NCI-H526 (cell line): ENCODE measurements at regions not wholly inside any gene's neighbourhood (a gene's known extent, or its start where the extent isn't known, plus 50 kb on each side); places are given as distances from the start of the nearest gene placed in this dataset.

ENCODE experiments used
- DNase-seq, 2 experiments: peaks; one replicate each; lab custom pipeline; 2025; lab: John Stamatoyannopoulos, UW

DNA sequence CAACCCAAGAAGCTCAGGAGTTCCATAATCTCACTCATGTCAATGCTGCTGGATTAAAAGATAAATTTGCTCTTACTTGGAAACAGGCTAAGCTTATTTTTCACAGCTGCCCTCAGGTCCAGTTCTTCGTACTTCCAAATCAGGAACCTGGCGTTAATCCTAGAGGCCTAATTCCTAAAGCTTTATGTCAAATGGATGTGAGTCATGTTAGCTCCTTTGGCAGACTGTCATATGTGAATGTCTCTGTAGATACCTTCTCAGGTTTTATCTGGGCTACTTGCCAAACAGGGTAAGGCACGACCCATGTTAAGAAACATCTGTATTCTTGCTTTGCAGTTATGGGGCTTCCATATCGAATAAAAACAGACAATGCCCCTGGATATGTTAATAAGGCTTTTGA, 504.6 kb downstream of the ALG10 start:
- no peak for DNase-seq

DNA sequence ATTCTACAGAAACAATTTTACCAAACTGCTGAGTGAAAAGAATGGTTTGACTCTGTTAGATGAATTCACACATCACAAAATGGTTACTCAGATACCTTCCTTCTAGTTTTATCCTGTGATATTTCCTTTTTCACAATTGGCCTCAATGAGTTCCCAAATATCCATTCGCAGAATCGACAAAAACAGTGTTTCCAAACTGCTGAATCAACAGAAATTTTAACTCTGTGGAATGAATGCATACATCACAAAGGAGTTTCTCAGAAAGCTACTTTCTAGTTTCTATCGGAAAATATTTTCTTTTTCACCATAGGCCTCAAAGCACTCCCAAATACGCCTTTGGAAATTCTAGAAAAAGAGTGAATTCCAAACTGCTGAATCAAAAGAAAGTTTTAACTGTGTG, 525.0 kb downstream of the ALG10 start:
- no peak for DNase-seq

DNA sequence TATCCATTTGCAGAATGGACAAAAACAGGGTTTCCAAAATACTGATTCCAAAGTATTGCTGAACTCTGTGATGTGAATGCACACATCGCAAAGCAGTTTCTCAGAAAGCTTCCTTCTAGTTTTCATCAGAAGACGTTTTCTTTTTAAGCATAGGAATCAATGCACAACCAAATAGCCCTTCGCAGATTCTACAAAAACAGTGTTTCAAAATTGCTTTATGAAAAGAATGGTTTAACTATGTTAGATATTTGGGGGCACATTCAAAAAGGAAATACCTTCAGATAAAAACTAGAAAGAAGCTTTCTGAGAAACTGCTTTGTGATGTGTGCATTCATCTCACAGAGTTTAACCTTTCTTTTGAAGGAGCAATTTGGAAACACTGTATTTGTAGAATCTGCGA, 569.7 kb downstream of the ALG10 start:
- no peak for DNase-seq

DNA sequence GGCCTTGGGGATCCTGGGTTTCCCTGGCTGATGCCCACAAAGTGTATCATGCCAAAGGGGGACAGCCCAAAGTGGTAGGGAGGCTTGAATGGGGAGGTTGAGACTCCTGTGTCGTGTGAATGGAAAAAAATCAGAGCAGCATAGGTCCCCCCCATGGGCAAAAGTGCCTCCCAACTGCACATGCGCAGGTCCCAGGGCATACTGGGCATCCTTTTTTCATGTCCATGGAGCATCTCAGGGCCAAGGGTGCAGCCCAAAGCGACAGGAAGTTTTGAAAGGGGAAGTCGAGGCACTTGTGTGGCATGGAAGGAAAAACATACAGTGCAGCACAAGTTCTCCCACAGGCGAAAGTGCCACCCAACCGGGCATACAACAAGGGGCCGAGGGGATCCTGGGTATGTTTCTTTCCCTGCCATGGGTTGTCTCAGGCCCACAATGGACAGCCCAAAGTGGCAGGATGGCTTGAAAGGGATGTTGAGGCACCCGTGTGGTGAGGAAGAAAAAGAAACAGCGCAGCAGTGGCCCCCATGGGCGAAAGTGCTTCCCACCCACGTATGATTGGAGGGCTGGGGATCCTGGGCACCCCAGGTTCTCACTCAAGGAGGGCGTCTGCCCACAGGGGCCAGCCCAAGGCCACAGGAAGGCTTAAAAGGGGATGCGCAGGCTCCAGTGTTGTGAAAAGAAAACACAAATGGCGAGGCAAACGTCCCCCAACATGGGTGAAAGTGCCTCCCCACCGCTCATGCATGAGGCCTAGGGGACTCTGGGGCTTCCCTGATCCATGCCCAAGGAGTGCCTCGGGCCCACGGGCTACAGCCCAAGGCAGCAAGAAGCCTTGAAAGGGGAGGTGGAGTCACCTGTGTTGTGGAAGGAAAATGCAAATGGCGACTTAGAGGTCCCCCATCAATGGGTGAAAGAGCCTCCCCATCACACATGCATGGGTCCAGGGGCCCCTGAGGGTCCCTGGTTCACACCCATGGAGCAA, 573.7 kb downstream of the ALG10 start:
- no peak for DNase-seq

DNA sequence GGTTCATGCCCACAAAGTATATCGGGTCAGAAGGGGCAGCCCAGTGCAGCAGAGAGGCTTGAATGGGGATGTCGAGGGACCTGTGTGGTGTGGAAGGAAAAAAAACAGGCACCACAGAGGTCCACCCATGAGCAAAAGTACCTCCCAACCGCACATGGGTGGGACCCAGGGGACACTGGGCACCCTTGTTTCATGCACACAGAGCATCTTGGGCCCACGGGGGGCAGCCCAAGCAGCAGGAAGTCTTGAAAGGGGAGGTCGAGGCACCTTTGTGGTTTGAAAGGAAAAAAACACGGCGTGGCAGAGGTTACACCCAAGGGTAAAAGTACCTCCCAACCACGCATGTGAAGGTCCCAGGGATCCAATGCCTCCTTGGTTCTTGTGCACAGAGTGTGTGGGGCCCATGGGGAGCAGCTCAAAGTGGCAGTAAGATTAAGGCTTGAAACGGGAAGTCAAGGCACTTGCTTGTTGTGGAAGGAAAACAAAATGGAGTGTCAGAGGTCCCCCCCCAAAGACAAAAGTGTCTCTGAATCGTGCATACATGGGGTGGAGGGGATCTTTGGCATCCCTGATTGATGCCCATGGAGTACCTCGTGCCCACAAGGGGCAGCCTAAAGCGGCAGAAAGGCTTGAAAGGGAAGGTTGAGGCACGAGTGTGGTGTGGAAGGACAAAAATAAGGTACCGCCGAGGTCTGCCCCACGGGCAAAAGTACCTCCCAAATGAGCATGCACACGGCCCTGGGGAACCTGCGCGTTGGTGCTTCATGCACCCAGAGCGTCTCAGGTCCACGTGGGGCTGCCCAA, 575.5 kb downstream of the ALG10 start:
- DNase-seq: no peak

DNA sequence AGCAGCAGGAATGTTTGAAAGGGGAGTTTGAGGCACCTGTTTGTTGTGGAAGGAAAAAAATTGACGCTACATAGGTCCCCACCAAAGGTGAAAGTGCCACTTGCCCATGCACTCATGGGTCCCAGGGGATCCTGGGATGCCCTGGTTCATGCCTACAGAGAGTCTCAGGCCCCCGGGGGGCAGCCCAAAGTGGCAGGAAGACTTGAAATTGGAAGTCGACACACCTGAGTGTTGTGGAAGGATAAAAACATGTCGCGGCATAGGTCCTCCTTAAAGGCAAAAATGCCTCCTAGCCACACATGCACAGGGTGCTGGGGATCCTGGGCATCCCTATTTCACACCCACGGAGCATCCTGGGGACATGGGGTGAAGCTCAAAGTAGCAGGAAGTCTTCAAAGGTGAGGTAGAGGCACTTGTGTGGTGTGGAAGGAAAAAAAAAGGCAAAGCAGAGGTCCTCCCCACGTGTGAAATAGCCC, 576.1 kb downstream of the ALG10 start:
- no peak for DNase-seq

DNA sequence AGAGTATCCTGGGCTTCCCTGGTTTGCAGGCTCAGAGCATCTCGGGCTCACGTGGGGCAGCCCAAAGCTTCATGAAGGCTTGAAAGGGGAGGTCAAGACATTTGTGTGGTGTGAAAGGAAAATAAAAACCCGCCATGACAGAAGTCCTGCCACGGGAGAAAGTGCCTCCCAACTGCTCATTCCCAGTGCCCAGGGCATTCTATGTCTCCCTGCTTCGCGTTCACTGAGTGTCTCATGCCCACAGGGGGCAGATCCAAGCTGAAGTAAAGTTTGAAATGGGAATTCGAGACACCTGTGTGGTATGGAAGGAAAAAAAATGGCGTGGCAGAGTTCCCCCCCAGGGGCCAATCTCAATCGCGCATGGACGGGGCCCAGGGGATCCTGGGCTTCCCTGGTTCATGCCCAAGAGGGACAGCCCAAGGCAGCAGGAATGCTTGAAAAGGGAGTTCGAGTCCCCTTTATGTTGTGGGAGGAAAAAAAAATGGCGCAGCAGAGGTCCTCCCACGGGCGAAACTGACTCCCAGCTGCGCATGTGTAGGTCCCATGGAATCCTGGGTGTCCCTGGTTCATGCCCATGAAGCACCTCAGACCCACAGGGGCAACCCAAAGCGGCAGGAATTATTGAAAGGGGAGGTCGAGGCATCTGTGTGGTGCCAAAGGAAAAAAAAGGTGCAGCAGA, 576.7 kb downstream of the ALG10 start:
- DNase-seq: no peak

DNA sequence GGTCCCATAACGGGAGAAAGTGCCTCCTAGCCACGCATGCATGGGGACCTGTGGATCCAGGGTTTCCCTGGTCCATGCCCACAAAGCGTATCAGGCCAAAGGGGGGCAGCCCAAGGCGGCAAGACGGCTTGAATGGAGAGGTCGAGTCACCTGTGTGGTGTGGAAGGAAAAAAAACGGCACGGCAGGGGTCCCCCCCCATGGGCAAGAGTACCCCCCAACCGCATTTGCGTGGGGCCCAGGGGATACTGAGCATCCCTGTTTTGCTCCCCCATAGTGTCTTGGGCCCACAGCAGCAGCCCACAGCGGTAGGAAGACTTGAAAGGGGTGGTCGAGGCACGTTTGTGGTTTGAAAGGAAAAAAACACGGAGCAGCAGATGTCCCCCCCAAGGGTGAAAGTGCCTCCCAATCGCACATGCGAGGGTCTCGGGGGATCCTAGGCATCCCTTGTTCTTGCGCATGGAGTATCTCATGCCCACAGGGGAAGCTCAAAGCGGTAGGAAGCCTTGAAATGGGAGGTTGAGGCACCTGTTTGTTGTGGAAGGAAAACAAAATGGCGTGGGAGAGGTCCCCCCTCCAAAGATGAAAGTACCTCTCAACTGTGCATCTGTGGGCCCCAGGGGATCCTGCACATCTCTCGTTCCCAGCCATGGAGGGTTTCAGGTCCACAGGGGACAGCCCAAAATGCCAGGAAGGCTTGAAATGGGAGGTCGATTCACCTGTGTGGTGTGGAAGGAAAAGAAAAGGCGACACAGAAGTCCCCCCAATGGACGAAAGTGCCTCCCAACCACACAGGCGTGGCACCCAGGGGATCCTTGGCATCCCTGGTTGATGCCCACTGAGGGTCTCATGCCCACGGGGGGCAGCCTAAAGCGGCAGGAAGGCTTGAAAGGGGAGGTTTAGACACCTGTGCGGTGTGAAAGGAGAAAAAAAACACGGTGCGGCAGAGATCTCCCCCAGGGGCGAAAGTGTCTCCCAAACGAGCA, 577.5 kb downstream of the ALG10 start:
- DNase-seq: no peak

DNA sequence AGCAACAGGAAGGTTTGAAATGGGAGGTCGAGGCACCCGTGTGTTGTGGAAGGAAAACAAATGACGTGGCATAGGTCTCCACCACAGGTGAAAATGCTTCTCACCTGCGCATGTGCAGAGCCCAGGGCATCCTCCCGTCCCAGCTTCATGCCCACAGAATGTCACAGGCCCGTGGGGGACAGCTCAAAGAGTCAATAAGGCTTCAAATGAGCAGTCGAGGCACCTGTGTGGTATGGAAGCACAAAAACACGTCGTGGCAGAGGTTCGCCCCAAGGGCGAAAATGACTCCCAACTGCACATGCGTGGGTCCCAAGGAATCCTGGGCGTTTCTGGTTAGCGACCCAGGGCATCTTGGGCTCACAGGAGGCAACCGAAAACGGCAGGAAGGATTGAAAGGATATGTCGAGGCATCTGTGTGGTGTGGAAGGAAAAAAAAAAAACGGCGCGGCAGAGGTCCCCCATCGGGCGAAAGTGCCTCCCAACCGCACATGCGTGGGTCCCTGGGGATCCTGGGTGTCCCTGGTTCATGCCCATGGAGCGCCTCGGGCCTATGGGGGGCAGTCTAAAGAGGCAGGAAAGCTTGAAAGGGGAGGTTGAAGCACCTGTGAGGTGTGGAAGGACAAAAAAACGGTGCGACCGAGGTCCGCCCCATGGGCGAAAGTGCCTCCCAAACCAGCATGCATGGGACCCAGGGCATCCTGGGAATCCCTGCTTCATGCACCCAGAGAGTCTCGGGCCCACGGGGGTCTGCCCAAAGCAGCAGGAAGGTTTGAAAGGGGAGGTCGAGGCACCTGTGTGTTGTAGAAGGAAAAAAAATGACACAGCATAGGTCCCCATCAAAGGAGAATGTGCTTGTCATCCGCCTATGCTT, 578.5 kb downstream of the ALG10 start:
- no peak for DNase-seq

DNA sequence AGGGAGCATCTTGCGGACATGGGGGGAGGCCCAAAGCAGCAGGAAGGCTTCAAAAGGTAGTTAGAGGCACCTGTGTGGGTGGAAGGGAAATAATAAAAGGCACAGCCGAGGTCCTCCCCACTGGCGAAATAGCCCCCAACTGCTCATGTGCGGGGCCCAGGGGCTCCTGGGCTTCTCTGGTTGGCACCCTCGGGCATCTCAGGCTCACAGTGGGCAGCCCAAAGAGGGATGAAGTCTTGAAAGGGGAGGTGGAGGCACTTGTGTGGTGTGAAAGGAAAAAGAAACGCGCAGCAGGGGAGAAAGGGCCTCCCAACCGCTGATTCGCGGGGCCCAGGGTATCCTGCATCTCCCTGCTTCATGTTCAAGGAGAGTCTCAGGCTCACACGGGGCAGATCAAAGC, 579.4 kb downstream of the ALG10 start:
- no peak for DNase-seq

DNA sequence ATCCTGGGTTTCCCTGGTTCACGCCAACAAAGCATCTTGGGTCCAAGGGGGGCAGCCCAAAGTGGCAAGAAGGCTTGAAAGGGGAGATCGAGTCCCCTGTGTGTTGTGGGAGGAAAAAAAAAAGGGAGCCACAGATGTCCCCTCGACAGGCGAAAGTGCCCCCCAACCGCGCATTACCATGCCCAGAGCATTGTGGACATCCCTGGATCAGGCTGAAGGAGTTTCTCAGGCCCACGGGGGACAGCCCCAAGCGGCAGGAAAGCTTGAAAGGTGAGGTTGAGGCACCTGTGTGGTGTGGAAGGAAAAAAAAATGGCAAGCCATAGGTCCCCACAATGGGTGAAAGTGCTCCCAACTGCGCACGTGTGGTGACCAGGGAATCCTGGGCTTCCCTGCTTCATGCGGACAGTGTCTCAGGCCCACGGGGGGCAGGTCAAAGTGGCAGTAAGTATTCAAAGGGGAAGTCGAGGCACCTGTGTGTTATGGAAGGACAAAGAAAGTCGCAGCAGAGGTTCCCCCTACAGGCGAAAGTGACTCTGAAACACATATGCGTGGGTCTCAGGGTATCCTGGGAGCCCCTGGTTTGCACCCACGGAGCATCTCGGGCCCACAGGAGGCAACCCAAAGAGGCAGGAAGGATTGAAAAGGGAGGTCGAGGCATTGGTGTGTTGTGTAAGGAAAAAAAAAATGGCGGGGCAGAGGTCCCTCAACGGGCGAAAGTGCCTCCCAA, 580.1 kb downstream of the ALG10 start:
- DNase-seq: no peak

DNA sequence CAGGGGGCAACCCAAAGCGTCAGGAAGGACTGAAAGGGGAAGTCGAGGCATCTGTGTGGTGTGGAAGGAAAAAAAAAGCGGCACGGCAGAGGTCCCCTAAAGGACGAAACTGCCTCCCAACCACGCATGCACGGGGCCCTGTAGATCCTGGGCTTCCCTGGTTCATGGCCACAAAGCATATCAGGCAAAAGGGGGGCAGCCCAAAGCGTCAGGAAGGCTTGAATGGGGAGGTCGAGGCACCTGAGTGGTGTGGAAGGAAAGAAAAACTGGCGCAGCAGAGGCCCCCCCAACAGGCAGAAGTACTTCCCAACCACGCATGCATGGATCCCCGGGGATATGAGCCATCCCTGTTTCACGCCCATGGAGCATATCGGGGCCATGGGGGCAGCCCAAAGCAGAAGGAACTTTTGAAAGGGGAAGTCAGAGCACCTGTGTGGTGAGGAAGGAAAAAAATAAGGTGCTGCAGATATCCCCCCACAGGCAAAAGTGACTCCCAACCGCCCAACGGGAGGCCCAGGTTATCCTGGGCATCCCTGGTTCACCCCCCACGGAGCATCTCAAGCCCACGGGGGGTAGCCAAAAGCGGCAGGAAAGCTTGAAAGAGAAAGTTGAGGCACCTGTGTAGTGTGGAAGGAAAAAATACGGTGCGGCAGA, 581.2 kb downstream of the ALG10 start:
- no peak for DNase-seq

DNA sequence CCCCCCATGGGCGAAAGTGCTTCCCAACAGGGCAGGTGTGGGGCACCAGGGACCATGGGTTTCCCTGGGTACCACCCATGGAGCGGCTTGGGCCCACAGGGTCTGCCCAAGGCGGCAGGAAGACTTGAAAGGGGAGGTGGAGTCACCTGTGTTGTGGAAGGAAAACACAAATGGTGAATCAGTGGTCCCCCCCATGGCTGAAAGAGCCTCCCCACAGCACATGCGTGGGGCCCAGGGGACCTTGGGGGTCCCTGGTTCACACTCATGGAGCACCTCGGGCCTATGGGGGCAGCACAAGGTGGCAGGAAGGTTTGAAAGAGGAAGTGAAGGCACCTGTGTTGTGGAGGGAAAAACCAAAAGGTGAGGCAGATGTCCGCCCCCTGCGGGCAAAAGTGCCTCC, 581.9 kb downstream of the ALG10 start:
- no peak for DNase-seq

DNA sequence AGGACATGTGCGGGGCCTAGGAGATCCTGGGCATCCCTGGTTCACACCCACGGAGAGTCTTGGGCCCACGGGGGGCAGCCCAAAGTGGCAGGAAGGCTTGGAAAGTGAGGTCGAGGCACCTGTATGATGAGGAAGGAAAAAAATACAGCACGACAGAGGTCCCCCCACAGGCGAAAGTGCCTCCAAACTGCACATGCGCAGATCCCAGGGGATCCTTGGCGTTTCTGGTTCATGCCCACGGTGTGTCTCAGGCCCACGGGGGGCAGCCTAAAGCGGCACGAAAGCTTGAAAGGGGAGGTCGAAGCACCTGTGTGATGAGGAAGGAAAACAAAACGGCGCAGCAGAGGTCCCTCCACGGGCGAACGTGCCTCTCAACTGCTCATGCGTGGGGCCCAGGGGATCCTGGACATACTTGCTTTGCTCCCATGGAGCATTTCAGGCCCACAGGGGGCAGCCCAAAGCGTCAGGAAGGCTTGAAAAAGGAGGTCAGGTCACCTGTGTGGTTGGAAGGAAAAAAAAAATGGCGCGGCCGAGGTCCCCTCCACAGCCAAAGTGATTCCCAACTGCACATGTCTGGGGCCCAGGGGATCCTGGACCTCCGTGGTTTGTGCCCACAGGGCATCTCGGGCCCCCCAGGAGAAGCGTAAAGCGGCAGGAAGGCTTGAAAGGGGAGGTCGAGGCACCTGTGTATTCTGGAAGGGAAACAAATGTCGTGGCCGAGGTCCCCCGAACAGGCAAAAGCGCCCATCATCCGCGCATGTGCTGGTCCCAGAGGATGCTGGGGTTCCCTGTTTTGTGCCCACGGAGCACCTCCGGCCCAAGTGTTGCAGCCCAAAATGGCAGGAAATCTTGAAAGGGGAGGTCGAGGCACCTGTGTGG, 582.6 kb downstream of the ALG10 start:
- DNase-seq: no peak

DNA sequence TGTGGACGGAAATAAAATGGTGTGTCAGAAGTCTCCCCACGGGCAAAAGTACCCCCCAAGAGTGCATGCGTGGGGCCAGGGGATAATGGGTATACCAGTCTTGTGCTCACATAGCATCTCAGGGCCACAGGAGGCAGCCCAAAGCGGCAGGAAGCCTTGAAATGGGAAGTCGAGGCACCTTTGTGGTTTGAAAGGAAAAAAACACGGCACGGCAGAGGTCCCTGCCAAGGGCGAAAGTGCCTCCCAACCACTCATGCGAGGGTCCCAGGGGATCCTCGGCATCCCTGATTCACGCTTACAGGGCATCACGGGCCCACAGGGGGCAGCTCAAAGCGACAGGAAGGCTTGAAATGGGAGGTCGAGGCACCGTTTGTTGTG, 583.2 kb downstream of the ALG10 start:
- no peak for DNase-seq

DNA sequence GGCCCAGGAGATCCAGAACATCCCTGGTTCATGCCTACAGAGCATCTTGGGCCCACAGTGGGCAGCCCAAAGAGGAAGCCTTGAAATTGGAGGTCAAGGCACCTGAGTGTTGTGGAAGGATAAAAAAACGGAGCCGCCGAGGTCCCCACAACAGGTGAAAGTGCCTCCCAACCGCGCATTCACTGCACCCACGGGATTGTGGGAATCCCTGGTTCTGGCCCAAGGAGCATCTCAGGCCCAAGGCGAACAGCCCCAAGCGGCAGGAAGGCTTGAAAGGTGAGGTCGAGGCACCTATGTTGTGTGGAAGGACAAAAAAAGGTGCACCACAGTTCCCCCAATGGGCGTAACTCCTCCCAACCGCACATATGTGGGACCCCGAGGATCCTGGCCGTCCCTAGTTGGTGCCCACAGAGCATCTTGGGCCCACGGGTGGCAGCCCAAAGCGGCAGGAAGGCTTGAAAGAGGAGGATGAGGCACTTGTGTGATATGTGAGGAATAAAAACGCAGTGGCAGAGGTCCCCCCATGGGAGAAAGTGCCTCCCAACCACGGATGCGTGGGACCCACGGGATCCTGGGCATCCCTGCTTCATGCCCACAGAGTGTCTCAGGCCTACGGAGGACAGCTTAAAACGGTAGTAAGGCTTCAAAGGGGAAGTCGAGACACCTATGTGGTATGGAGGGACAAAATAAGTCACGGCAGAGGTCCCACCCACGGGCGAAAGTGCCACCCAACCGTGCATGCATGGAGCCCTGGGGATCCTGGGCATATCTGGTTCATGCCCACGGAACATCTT, 583.9 kb downstream of the ALG10 start:
- no peak for DNase-seq
